ENCODE measurements at regions not wholly inside any gene's neighbourhood (a gene's known extent, or its start where the extent isn't known, plus 50 kb on each side); places are given as distances from the start of the nearest gene placed in this dataset.

- DNase-seq = no peak
Measured at GRCh38 chr16:64823481-64824075, 298.3 kb downstream of the CDH11 start.

DNA sequence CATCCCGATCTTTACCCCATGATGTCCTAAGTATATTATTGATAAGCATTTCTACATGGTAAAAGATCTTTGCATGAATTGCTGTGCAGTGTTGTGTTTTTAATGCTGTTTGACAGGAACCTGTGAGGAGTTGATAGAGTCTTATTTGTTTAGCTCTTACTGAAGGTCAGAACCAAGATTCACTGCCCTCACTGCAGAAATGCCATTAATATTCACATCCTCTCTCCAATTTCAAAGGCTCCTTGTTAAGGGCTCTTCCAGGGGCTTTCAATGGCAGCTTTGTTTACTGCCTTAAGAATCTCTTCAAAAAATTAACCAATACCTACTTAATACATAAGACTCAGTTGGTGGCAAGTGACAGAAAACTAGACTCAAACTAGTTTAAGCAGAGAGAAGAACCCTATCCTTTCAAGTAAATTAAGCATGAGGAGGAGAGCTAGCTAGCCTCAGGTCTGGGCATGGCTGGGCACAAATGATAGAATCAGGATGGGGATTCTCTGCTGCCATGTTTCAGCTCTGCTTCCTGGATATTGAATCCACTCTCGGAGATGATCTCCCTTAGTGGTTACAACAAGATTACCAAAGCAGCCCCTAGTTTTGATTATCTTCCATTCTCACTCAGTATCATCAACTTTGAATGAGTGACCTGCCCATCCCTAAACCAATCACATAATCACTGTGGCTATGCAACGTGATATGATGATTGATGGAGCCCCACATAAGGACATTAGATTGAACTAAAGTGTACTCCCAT lies 311.8 kb downstream of the CDH11 start:
- no peak for DNase-seq

GRCh38 chr16:64808474-64808873 lies 313.4 kb downstream of the CDH11 start:
- no peak for DNase-seq

- DNase-seq = no peak
Measured at GRCh38 chr16:64791756-64792155, 330.1 kb downstream of the CDH11 start.

DNA sequence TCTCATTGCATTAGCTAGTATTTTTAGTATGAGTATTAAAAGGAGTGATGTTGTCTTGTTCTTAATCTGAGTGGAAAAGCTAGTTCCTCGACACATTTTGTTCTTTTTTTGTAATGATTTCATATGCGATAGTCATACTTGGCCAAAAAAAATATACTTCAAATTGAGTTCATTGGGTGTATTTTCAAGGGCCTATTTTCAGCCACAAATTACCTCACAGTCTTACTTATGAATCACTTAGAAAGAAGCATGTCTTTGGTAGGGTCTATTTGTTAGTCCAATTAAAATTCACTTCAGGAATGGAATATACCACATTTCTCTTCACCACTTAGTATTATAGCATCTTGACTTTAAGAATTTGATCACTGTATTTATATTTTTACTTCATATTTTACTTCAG lies 337.2 kb downstream of the CDH11 start:
- no peak for DNase-seq

DNA sequence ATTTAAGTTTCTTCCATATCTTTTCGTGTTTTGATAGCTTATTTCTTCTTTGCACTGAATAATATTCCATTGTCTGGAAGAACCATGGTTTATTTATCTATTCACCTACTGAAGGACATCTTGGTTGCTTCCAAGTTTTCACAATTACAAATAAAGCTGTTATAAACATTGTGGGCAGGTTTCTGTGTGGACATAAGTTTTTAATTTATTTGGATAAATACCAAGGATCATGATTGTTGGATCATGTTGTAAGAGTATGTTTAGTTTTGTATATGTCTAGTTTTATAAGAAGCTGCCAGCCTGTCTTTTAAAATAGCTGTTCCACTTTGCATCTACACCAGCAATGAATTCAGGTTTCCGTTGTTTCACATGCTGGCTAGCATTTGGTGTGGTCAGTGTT lies 339.4 kb downstream of the CDH11 start:
- DNase-seq = no peak

DNA sequence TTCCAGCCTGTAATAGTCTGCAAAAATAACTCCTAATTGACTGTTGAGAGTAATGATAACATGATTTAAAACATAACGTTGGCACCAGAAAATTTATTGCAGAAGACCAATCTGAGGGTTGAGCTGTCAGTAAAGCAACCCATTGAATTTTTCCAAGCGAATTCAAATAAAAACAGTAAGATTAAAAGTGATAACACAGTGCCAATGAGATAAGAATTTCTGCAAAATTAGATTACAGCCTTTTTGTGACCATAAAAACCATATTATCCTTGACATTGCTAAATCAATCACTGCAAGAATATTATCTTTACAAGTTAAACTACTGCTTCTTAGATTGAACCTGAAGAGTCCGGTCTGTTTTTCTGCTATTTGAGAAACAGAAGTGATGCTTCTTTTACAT lies 341.4 kb downstream of the CDH11 start:
- no peak for DNase-seq

DNA sequence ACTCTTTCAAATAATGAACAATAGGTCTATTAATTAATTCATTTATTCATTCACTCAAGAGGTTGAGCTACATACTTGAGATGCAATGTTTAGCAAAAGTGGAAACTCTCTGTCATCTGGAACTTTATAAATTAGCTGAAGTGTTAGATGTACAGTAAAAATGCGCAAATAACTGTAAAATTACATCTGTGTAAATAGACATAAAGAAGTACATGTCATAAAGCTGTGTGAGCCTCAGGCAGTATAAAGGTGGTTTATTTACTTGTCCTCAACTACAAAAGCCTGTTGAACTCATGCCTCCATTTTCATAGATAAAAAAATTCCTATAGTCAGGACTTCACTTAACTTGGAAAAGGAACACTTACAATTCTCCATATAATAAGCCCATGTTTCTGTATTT lies 343.1 kb downstream of the CDH11 start:
- DNase-seq = no peak

DNA sequence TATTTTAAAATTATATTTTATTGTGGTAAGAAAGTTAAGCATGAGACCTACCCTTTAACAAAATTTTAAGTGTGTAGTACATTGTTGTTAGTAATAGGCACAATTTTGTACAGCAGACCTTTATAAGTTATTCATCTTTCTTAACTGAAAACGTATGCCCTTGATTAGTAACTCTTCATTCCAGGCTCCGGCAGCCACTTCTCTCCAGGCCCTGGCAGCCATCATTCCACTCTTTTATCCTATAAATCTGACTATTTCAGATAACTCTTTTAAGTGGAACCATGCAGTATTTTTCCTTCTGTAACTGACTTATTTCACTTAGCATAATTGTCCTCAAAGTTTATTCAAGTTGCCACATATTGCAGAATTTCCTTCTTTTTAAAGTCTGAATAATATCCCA lies 348.2 kb downstream of the CDH11 start:
- no peak for DNase-seq

GRCh38 chr16:64773184-64773583 lies 348.7 kb downstream of the CDH11 start:
- DNase-seq = no peak

GRCh38 chr16:64771273-64771672 lies 350.6 kb downstream of the CDH11 start:
- no peak for DNase-seq

GRCh38 chr16:64762211-64762610 lies 359.7 kb downstream of the CDH11 start:
- DNase-seq = no peak

DNA sequence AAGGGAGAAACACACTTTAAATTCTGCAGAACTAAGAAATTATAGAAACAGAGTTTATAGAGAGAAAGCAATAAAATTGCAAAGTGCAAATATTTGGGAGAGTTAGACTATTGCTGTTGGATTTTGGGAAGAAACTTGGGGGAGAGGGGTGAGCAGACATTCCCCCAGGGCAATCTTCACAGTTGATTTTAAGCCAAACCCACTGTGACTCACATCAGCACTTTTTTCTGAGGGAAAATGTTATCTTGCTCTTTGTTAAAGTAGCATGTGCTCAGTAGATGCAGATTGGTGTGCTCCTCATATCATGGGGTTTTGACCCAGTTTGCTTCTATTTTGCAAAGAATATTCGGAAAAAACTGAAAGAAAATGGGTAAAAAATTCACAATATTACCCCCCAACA lies 367.6 kb downstream of the CDH11 start:
- DNase-seq = no peak

- no peak for DNase-seq
Measured at GRCh38 chr16:64751906-64752305, 370.0 kb downstream of the CDH11 start.

GRCh38 chr16:64749346-64749745 lies 372.5 kb downstream of the CDH11 start:
- no peak for DNase-seq

GRCh38 chr16:64745258-64745930 lies 376.5 kb downstream of the CDH11 start:
- DNase-seq = no peak

- no peak for DNase-seq
Measured at GRCh38 chr16:64742455-64743223, 379.2 kb downstream of the CDH11 start.

- DNase-seq = no peak
Measured at GRCh38 chr16:64740261-64740660, 381.6 kb downstream of the CDH11 start.

DNA sequence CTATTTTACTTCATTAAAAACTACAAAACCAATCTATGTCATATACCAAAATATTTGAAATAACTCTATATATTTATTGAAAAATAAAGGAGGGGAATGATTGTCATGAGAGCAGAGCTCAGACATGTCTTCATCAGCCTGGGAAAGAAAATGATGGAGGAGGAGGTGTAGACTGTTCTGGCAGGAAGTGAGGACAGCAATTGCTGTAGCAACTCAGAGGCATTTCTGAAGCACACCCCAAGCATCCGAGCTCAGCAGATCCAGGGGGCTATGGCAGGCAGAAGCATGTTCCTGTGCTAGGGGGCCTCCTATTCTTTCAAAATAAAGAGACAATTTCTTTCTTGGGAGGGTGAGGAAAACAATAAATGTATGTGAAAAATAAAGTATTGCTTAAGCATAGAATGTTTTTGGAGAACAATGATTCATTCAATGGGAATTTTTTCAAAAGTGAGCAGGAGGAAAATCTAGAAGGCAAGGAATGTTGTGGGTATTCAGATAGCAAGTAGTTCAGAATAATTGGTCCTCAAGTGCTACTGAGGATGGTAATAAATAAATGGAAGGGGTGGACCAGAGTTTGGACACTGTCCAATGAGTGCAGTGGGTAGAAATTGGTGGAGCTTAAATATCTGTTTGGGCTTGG lies 383.4 kb downstream of the CDH11 start:
- DNase-seq = no peak

- no peak for DNase-seq
Measured at GRCh38 chr16:64736857-64737256, 385.0 kb downstream of the CDH11 start.

DNA sequence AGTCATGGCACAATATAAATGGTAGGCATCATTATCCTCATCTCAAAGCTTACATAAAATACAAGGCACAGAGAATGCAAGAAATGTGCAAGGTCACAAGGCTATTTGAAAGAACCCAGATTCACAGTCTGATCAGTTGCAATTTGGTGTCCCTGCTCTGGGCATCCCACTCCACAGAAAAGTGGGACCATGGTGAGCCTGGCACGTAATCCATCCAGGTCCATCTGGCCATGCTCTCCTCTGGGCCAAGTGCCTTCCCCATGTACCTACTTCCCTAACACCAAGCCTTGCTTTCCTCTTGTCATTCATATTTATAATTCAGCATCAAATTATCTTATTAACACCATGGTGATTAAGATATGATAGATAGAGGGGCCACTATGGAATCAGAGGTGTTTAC lies 390.0 kb downstream of the CDH11 start:
- no peak for DNase-seq

DNA sequence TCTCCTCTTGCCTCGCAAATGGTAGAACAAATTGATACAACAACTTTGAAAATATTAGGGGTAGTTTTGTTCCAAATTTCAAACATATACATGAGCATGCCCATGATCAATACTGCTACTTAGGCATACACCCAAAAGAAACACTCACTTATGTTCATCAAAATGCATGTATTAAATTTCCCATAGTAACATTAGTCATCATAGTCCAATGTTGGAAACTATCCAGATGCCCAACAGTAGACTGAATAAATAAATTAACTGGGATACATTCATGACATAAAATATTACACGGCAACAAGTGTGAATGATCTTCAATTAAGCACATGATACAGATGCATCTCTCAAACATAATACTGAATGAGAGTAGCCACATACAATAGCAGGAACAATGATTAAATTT lies 391.6 kb downstream of the CDH11 start:
- DNase-seq = no peak

DNA sequence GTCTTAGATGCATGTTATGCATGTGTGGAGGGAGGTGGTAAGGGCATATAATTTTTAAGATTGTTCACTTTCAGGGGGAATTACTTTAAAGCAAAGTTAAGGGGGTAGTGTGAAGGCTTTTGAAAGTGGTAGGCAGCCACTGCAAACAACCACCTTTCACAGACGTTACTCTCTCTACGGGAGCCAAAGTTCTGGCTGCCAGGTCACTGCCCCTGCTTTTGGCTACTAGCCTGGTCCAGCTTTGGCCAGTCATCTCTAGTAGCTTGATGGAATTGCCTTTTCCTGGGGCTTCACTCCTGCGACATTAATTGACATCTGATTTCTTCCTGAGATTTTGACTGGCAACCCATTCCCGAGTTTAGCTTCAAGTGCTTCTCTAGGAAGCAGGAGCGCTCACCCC lies 397.5 kb downstream of the CDH11 start:
- DNase-seq = no peak

Data from midbrain (tissue), 1 donor.